ENCODE measurements at regions not wholly inside any gene's neighbourhood (a gene's known extent, or its start where the extent isn't known, plus 50 kb on each side); places are given as distances from the start of the nearest gene placed in this dataset.
A peak's percentile ranks its signal among the peaks of the same experiment; 100 is the strongest.

DNA sequence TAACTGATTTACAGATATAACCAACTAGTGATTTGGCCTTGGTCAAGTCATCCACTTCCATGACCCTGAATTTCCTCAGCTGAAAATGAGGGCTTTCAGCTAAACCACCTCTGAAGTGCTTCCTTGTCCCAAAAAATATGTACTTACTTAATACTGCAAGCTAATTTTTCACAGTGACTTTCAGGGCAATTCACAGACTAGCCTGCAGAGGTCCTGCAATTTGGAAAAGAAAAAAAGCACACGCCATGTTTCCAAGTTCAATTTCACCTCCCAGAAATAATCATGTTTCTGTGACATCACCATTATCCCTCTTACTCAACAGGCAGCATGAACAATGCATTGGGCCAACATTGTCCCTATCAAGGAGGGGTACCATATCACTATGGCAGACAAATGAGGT is 218.2 kb downstream of the SHOX2 start:
- Histone ChIP-seq H3K27ac (ENCODE audit: insufficient read depth, low read length) (no peak overlapping the region), H3K4me2 (ENCODE audit: extremely low read depth, insufficient read depth, low read length) (no peak overlapping the region), H2AFZ (ENCODE audit: low read length) (no peak overlapping the region), H4K20me1 (ENCODE audit: control insufficient read depth, extremely low read depth, insufficient read depth, low read length) (no peaks in the 10 kb centered on the region), H3K9ac (ENCODE audit: insufficient read depth, low read length) (no peak overlapping the region), H3K36me3 (ENCODE audit: control insufficient read depth, insufficient read depth, low read length) (no peaks in the 10 kb centered on the region), H3K4me1 (ENCODE audit: control insufficient read depth, extremely low read depth, insufficient read depth, low read length) (no peaks in the 10 kb centered on the region), H3K79me2 (ENCODE audit: control insufficient read depth, insufficient read depth, low read length) (no peaks in the 10 kb centered on the region), H3K27me3 (ENCODE audit: control insufficient read depth, insufficient read depth, low read length) (no peaks in the 10 kb centered on the region), H3K9me3 (ENCODE audit: control insufficient read depth, insufficient read depth, low read depth, low read length) (no peaks in the 10 kb centered on the region), H3K4me3 (replicated peaks in 1 of 4; ENCODE audit: control extremely low read depth in 1 of 4, insufficient read depth in 1 of 4, low read depth in 3 of 4, low read length in 4 of 4) (no peak overlapping the region)
- no peak for DNase-seq (ENCODE audit: low read depth in 2 of 2)
- no peak for TF ChIP-seq EZH2 (IDR thresholded peaks at IDR 0.05; ENCODE audit: low read length, missing control alignments)
- TF ChIP-seq, protein P1, sequence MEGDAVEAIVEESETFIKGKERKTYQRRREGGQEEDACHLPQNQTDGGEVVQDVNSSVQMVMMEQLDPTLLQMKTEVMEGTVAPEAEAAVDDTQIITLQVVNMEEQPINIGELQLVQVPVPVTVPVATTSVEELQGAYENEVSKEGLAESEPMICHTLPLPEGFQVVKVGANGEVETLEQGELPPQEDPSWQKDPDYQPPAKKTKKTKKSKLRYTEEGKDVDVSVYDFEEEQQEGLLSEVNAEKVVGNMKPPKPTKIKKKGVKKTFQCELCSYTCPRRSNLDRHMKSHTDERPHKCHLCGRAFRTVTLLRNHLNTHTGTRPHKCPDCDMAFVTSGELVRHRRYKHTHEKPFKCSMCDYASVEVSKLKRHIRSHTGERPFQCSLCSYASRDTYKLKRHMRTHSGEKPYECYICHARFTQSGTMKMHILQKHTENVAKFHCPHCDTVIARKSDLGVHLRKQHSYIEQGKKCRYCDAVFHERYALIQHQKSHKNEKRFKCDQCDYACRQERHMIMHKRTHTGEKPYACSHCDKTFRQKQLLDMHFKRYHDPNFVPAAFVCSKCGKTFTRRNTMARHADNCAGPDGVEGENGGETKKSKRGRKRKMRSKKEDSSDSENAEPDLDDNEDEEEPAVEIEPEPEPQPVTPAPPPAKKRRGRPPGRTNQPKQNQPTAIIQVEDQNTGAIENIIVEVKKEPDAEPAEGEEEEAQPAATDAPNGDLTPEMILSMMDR (conservative IDR thresholded peaks at IDR 0.05 in 1 of 2, IDR thresholded peaks at IDR 0.05 in 1 of 2; ENCODE audit: low read depth in 1 of 2, low read length in 2 of 2), result peak in 1 of 2 donors; percentile 3

DNA sequence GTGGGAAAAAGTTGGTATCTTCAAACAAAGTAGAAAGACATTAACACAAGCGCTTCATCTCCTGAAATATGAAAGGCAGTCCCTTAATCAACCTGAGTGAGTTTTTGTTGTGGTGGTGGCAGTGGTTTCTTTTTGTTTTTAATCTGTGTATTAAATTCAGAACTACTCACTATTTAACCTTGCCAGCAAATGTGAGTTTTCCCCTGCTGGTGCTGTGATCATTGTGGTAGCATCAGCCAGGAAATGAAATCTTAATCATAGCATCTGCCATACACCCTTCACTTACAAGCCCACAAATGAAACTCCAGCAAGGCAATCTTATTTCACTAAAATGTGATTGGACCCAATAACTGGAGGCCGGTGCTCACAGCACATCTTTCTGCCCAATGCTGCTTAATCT is 229.7 kb downstream of the SHOX2 start:
- Histone ChIP-seq H3K36me3 (ENCODE audit: control insufficient read depth, insufficient read depth, low read length) (no peaks in the 10 kb centered on the region), H3K4me1 (ENCODE audit: control insufficient read depth, extremely low read depth, insufficient read depth, low read length) (no peaks in the 10 kb centered on the region), H3K4me3 (replicated peaks in 1 of 4; ENCODE audit: control extremely low read depth in 1 of 4, insufficient read depth in 1 of 4, low read depth in 3 of 4, low read length in 4 of 4) (no peak overlapping the region), H3K9ac (ENCODE audit: insufficient read depth, low read length) (no peak overlapping the region), H3K9me3 (ENCODE audit: control insufficient read depth, insufficient read depth, low read depth, low read length) (no peaks in the 10 kb centered on the region), H2AFZ (ENCODE audit: low read length) (no peak overlapping the region), H3K79me2 (ENCODE audit: control insufficient read depth, insufficient read depth, low read length) (no peaks in the 10 kb centered on the region), H3K4me2 (ENCODE audit: extremely low read depth, insufficient read depth, low read length) (no peak overlapping the region), H4K20me1 (ENCODE audit: control insufficient read depth, extremely low read depth, insufficient read depth, low read length) (no peaks in the 10 kb centered on the region), H3K27me3 (ENCODE audit: control insufficient read depth, insufficient read depth, low read length) (no peaks in the 10 kb centered on the region), H3K27ac (ENCODE audit: insufficient read depth, low read length) (no peak overlapping the region)
- no peak for TF ChIP-seq EZH2 (IDR thresholded peaks at IDR 0.05; ENCODE audit: low read length, missing control alignments)
- TF ChIP-seq, protein P1 (conservative IDR thresholded peaks at IDR 0.05 in 1 of 2, IDR thresholded peaks at IDR 0.05 in 1 of 2; ENCODE audit: low read depth in 1 of 2, low read length in 2 of 2), result no peak
- DNase-seq (ENCODE audit: low read depth in 2 of 2), result no peak

DNA sequence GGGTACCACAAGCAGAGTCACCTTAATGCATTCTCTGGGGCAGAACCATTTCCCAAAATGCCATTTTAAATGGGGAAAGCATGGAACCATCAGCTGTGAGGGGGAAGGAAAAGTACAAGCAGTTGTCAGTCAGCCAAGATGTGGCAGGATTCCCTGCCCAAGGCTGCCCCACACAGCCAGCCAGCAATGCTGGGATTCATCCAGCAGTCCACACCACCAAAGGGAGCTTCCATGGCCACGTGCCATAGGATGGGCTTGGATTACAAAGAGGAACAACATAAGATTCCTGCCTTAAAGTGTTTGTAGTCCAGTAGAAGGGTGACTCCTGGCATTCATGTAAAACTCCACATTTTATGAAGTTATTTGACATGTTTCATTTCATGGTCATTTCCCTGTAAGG is 233.3 kb downstream of the SHOX2 start:
- Histone ChIP-seq H3K79me2 (ENCODE audit: control insufficient read depth, insufficient read depth, low read length) (no peaks in the 10 kb centered on the region), H3K36me3 (ENCODE audit: control insufficient read depth, insufficient read depth, low read length) (no peaks in the 10 kb centered on the region), H3K4me3 (replicated peaks in 1 of 4; ENCODE audit: control extremely low read depth in 1 of 4, insufficient read depth in 1 of 4, low read depth in 3 of 4, low read length in 4 of 4) (no peak overlapping the region), H2AFZ (ENCODE audit: low read length) (no peak overlapping the region), H3K9ac (ENCODE audit: insufficient read depth, low read length) (no peak overlapping the region), H4K20me1 (ENCODE audit: control insufficient read depth, extremely low read depth, insufficient read depth, low read length) (no peaks in the 10 kb centered on the region), H3K27me3 (ENCODE audit: control insufficient read depth, insufficient read depth, low read length) (no peaks in the 10 kb centered on the region), H3K9me3 (ENCODE audit: control insufficient read depth, insufficient read depth, low read depth, low read length) (no peaks in the 10 kb centered on the region), H3K4me1 (ENCODE audit: control insufficient read depth, extremely low read depth, insufficient read depth, low read length) (no peaks in the 10 kb centered on the region), H3K4me2 (ENCODE audit: extremely low read depth, insufficient read depth, low read length) (no peak overlapping the region), H3K27ac (ENCODE audit: insufficient read depth, low read length) (no peak overlapping the region)
- no peak for DNase-seq (ENCODE audit: low read depth in 2 of 2)
- no peak for TF ChIP-seq EZH2 (IDR thresholded peaks at IDR 0.05; ENCODE audit: low read length, missing control alignments)
- TF ChIP-seq, protein P1 (conservative IDR thresholded peaks at IDR 0.05 in 1 of 2, IDR thresholded peaks at IDR 0.05 in 1 of 2; ENCODE audit: low read depth in 1 of 2, low read length in 2 of 2), result no peak
